Thyroid gland (tissue), 4 donors: ENCODE measurements at regions not wholly inside any gene's neighbourhood (a gene's known extent, or its start where the extent isn't known, plus 50 kb on each side); places are given as distances from the start of the nearest gene placed in this dataset.

Source experiments
- POLR2A ChIP-seq, 2 donors: fragments of 450-650 bp; IDR thresholded peaks; one replicate each; pipeline ENCODE4 v1.6.1; 2017; ENCODE audit warnings: antibody characterized with exemption in 2 of 2, mild to moderate bottlenecking in 2 of 2, moderate library complexity in 1 of 2
- TF ChIP-seq, protein P1 (sequence below), 6 experiments: fragments of 200-600 bp in 3 of 6; fragments of 450-650 bp in 3 of 6; sonication (generic) in 3 of 6; IDR thresholded peaks; one replicate each; pipeline ENCODE4 v1.5.1; 2016 to 2019; ENCODE audit warnings: antibody characterized with exemption in 6 of 6, mild to moderate bottlenecking in 2 of 6, inconsistent platforms in 1 of 6, moderate library complexity in 1 of 6

DNA sequence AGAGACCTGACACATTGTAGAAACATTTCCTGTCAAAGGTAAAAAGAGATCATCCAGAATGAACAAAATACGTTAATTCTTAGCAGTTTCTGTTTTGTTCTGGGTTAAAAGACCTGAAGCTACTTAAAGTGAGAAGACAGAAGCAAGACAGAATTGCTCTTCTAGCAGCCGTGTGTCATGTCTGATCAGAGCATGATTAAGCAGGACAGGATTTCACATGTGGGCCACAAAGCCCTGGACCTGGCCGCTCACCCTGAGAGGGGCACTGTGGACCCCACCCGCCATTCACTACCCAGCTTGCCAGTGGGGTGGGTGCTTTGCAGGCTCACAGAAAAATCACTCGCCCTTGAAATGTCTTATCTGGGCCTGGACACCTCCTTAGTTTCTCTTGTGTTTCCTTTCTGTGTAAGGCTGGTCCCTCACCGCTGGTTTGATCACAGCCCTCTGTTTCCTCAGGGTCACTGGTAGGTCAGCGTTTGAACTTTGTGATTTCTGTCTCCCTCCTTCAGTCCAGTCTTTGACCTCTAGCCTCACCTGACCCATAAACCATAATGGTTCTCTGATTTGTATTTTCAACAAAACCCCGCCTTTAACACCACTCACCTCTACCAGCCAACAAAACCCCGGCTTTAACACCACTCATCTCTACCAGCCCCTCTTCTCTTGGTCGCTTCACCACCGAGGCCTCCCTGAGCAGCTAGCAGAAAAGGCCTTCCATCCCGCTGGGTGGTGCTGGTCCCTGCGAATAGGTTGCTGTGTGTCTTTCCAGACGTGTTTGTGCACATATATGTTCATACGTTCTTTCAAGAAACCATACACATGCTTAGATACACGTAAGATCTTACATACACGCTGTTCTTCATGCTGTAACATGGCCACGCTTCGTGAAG is 185.0 kb downstream of the OR4M2 start:
- TF ChIP-seq, protein P1, sequence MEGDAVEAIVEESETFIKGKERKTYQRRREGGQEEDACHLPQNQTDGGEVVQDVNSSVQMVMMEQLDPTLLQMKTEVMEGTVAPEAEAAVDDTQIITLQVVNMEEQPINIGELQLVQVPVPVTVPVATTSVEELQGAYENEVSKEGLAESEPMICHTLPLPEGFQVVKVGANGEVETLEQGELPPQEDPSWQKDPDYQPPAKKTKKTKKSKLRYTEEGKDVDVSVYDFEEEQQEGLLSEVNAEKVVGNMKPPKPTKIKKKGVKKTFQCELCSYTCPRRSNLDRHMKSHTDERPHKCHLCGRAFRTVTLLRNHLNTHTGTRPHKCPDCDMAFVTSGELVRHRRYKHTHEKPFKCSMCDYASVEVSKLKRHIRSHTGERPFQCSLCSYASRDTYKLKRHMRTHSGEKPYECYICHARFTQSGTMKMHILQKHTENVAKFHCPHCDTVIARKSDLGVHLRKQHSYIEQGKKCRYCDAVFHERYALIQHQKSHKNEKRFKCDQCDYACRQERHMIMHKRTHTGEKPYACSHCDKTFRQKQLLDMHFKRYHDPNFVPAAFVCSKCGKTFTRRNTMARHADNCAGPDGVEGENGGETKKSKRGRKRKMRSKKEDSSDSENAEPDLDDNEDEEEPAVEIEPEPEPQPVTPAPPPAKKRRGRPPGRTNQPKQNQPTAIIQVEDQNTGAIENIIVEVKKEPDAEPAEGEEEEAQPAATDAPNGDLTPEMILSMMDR (IDR thresholded peaks at IDR 0.05): no peak
- no peak for TF ChIP-seq POLR2A (IDR thresholded peaks at IDR 0.05)
